Left ventricle myocardium inferior (tissue), 1 donor: ENCODE measurements at regions not wholly inside any gene's neighbourhood (a gene's known extent, or its start where the extent isn't known, plus 50 kb on each side); places are given as distances from the start of the nearest gene placed in this dataset.

Experiments
- DNase-seq: peaks from one replicate; pipeline ENCODE4 v3.0.0-alpha.2; 2020
- H3K27ac ChIP-seq: fragments of 200-600 bp; replicated peaks from 2 replicates; pipeline ENCODE4 v1.8.0; 2021
- H3K27me3 ChIP-seq: fragments of 200-600 bp; 2 replicates; pipeline ENCODE4 v1.8.0; 2021; ENCODE audit warnings: low read depth
- H3K36me3 ChIP-seq: fragments of 200-600 bp; 2 replicates; pipeline ENCODE4 v1.8.0; 2021
- H3K4me1 ChIP-seq: fragments of 200-600 bp; 2 replicates; pipeline ENCODE4 v1.8.0; 2021
- H3K4me3 ChIP-seq: fragments of 200-600 bp; 2 replicates; pipeline ENCODE4 v1.8.0; 2021; ENCODE audit warnings: mild to moderate bottlenecking, moderate library complexity
- H3K9me3 ChIP-seq: fragments of 200-600 bp; replicated peaks from 2 replicates; pipeline ENCODE4 v1.8.0; 2021
- intact Hi-C: fragments of 100-400 bp; cut with micrococcal nuclease; formaldehyde crosslinking; loops from one replicate; pipeline ENCODE4 v1.11.0; 2022
- TF ChIP-seq, protein P1 (sequence below): fragments of 200-600 bp; IDR thresholded peaks from 2 replicates; pipeline ENCODE4 v1.8.0; 2021; ENCODE audit warnings: antibody characterized with exemption, mild to moderate bottlenecking, borderline replicate concordance
- donor health status: DM: no; HTN: yes; CAD: no; lungs with severe emphysema.

DNA sequence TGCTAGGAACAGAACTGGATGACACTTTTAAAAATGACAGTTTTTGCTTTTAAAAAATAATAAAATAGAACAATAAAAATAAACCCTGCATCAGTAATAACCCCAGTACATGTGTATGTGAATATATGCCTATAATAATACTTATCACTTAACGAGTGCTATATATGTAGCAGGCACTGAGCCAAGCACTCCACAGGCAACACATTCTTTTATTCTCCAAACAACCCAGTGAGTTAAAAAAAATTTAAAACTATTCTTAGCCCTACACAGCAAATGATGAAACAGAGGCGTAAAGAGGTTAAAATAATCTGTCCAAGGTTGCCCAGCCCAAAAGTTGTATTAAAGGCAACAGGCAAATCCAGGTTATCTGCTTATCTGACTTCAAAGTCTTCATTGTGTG, 124.5 kb upstream of the SMIM23 start:
- Histone ChIP-seq H3K4me3 (no peak overlapping the region), H3K27ac (no peak overlapping the region), H3K9me3 (no peaks in the 10 kb centered on the region), H3K27me3 (no peaks in the 10 kb centered on the region), H3K4me1 (peaks cover 17% of the 10 kb centered on the region), H3K36me3 (no peaks in the 10 kb centered on the region)
- no peak for DNase-seq
- TF ChIP-seq, protein P1, sequence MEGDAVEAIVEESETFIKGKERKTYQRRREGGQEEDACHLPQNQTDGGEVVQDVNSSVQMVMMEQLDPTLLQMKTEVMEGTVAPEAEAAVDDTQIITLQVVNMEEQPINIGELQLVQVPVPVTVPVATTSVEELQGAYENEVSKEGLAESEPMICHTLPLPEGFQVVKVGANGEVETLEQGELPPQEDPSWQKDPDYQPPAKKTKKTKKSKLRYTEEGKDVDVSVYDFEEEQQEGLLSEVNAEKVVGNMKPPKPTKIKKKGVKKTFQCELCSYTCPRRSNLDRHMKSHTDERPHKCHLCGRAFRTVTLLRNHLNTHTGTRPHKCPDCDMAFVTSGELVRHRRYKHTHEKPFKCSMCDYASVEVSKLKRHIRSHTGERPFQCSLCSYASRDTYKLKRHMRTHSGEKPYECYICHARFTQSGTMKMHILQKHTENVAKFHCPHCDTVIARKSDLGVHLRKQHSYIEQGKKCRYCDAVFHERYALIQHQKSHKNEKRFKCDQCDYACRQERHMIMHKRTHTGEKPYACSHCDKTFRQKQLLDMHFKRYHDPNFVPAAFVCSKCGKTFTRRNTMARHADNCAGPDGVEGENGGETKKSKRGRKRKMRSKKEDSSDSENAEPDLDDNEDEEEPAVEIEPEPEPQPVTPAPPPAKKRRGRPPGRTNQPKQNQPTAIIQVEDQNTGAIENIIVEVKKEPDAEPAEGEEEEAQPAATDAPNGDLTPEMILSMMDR, result no peak
- intact Hi-C loops, result no loop called here

DNA sequence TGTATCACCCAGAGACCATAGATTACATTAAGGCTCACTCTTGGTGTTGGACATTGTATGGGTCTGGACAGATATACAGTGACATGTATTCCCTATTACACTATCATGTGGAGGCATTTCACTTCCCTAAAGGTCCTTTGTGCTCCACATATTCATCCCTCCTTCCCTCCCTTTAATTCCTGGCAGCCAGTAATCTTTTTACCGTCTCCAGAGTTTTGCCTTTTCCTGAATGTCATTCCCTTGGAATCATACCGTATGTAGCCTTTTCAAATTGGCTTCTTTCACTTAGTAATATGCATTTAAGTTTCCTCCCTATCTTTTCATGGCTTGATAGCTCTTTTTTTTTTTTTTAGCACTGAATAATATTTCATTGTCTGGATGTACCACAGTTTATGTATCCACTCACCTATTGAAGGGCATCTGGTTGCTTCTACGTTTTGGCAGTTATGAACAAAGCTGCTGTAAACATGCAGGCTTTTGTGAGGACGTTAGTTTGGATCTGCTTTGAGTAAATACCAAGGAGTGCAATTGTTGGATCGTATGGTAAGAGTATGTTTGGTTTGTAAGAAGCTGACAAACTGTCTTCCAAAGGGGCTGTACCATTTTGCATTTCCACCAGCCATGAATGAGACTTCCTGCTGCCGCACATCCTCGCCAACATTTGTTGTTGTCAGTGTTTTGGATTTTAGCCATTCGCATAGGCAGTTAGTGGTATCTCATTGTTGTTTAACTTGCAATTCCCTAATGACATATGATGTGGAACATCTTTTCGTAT, 122.1 kb upstream of the SMIM23 start:
- TF ChIP-seq, protein P1, result no peak
- no peak for DNase-seq
- peaks cover 29% of the 10 kb centered on the region for H3K4me1 ChIP-seq
- intact Hi-C loops, result no loop called here
- H3K9me3 ChIP-seq, result no peaks in the 10 kb centered on the region
- no peaks in the 10 kb centered on the region for H3K27me3 ChIP-seq
- no peak overlapping the region for H3K27ac ChIP-seq
- H3K36me3 ChIP-seq, result no peaks in the 10 kb centered on the region
- no peak overlapping the region for H3K4me3 ChIP-seq

DNA sequence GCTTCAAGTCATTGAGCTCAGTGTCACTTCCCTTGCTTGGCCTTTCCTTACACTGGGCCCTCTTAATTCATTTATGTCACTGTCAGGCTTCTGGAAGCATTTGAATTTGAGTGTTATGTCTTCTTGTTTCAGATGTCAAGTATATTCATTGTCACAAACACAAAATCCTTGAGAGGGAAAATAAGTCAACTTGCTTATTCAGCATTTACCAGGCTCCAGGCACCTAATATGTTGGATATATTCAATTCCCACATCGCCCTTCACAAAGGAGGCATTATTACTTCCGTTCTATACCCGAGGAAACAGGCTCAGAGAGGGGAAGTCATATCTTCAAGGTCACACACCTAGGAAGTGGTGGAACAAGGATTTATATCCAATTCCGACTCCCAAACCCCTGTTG, 121.1 kb upstream of the SMIM23 start:
- Histone ChIP-seq H3K27ac (no peak overlapping the region), H3K27me3 (no peaks in the 10 kb centered on the region), H3K4me1 (peaks cover 29% of the 10 kb centered on the region), H3K4me3 (no peak overlapping the region), H3K36me3 (no peaks in the 10 kb centered on the region), H3K9me3 (no peaks in the 10 kb centered on the region)
- intact Hi-C loops, result no loop called here
- TF ChIP-seq, protein P1, result no peak
- DNase-seq, result no peak

DNA sequence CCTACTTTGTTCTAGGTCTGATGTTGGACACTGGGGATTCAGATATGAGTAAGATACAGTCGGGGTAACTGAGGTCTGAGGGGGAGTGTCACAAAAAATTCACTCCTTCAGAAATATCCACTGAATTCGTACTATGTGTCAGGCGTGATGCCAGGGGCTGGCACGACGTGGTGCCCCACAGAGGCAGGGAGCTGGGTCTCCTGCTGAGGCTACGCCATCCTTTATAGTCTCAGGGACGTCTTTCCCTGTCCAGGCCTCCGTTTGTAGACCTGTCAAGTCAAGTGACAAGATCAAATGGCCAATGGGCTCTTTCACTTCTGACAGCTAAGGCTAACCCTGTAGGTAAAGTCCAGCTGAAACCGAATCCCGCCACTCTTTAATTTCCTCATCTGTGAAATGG, 118.8 kb upstream of the SMIM23 start:
- H3K27me3 ChIP-seq, result no peaks in the 10 kb centered on the region
- no peak overlapping the region for H3K4me3 ChIP-seq
- no peaks in the 10 kb centered on the region for H3K9me3 ChIP-seq
- DNase-seq, result no peak
- intact Hi-C loops, result no loop called here
- no peaks in the 10 kb centered on the region for H3K36me3 ChIP-seq
- H3K27ac ChIP-seq, result no peak overlapping the region
- H3K4me1 ChIP-seq, result peaks cover 12% of the 10 kb centered on the region
- TF ChIP-seq, protein P1, result no peak

DNA sequence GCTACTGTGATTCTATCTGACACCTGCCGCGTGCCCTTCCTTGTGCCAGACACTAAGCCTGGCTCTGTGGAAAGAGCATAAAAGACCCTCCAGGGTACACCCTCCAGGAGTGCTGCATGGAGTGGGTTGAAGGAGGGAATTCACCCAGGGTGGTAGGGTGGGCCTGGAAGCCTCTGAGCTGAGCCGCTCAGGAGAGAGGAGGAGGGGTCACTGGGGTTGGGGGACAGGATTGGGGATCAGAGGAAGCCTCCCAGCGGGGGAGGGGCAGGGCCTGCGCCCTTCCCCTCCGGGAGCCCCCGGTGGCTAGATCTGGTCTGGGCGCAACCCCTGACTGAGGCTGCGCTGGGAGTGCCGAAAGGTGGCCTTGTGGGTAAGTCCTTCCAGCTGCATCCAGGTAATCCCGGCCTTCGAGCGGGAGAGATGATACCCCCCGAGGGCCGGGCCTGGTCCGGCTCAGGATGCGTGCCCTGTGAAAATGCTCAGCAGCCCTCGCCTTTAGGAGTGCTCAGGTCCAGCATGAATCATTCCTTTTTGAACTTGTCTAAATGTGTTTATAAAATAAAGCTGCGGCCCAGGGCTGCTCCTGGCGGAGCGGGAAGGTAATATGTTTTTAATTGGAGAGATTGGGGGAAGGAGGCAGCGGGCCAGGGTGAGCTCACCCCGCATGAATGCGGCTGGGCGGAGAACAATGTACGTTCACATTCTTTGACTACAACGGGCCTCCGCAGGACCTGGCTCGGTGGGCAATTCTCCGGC, 118.1 kb upstream of the SMIM23 start:
- H3K27me3 ChIP-seq, result no peaks in the 10 kb centered on the region
- intact Hi-C loops, result no loop called here
- peak overlapping the region; percentile 40 for H3K4me3 ChIP-seq
- no peaks in the 10 kb centered on the region for H3K36me3 ChIP-seq
- H3K4me1 ChIP-seq, result peaks cover 12% of the 10 kb centered on the region
- DNase-seq, result peak; percentile 60
- no peaks in the 10 kb centered on the region for H3K9me3 ChIP-seq
- TF ChIP-seq, protein P1, result peak; percentile 26
- H3K27ac ChIP-seq, result peak overlapping the region; percentile 70
